ENCODE measurements at regions not wholly inside any gene's neighbourhood (a gene's known extent, or its start where the extent isn't known, plus 50 kb on each side); places are given as distances from the start of the nearest gene placed in this dataset.

GRCh38 chr1:80008934-80009333, 1002.4 kb upstream of the ADGRL4 start:
- TF ChIP-seq POLR2A (IDR thresholded peaks at IDR 0.05) (no peak), CTCF (IDR thresholded peaks at IDR 0.05) (no peak)
